ENCODE measurements at regions not wholly inside any gene's neighbourhood (a gene's known extent, or its start where the extent isn't known, plus 50 kb on each side); places are given as distances from the start of the nearest gene placed in this dataset.

DNA sequence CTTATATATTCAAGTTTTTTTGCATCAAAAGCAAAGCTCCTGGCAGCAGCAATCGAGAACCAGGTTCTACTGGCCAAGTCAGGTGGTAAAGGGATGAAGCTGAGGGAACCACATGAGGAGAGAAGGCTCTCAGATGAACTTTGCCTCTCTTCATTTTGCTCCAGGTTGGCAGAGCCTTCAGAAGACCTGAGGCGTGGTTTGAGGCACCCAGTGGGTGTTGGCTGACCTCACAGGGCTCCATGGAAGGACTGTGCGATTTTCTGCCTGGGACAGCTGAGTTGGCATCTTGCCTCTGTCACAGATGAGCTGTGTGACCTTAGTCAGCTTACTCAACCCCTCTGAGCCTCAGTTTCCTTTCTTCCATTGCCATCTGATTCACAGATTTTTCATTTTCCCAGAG is 89.0 kb downstream of the INSIG2 start:
- no peaks in the 10 kb centered on the region for H4K20me1 ChIP-seq (ENCODE audit: low read depth, low read length)

DNA sequence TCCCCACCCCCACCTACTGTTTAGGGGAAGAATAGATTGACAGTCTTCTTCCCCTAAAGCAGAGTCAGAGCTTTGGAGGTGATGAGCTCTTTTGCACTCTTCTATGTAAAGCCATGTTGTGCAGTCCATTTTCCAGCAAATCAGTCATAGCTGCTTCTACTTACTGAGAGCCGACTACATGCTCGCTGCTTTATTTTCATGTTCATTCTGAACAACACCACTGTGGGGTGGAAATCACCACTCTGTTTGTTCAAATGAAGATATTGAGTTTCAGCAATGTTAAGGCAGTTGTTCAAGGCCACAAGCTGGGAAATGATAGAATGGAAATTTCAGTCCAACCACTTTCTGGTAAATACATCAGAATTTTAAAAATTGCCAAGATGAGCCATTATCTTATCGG is 88.3 kb downstream of the INSIG2 start:
- Histone ChIP-seq H3K4me2 (ENCODE audit: low read depth, low read length, poor library complexity, severe bottlenecking) (no peak overlapping the region), H3F3A (ENCODE audit: insufficient read depth) (no peaks in the 10 kb centered on the region), H3K27ac (ENCODE audit: low read depth, low read length) (no peak overlapping the region), H4K20me1 (ENCODE audit: low read depth, low read length) (no peaks in the 10 kb centered on the region), H3K9me2 (replicated peaks; ENCODE audit: insufficient read depth, low read length) (no peaks in the 10 kb centered on the region), H3K4me3 (ENCODE audit: insufficient read depth, low read length, poor library complexity, severe bottlenecking) (no peak overlapping the region), H3K9ac (ENCODE audit: low read length) (no peak overlapping the region), H3K9me3 (ENCODE audit: insufficient read depth, low read length) (no peaks in the 10 kb centered on the region), H3K27me3 (ENCODE audit: low read length) (no peaks in the 10 kb centered on the region), H3K79me2 (ENCODE audit: insufficient read depth, low read length) (no peaks in the 10 kb centered on the region), H2AFZ (ENCODE audit: low read depth, low read length, severe bottlenecking) (no peak overlapping the region), H3K36me3 (ENCODE audit: low read length) (no peaks in the 10 kb centered on the region)
- TF ChIP-seq EZH2phosphoT487 (conservative IDR thresholded peaks at IDR 0.05; ENCODE audit: low read length): no peak
- TF ChIP-seq, protein P1, sequence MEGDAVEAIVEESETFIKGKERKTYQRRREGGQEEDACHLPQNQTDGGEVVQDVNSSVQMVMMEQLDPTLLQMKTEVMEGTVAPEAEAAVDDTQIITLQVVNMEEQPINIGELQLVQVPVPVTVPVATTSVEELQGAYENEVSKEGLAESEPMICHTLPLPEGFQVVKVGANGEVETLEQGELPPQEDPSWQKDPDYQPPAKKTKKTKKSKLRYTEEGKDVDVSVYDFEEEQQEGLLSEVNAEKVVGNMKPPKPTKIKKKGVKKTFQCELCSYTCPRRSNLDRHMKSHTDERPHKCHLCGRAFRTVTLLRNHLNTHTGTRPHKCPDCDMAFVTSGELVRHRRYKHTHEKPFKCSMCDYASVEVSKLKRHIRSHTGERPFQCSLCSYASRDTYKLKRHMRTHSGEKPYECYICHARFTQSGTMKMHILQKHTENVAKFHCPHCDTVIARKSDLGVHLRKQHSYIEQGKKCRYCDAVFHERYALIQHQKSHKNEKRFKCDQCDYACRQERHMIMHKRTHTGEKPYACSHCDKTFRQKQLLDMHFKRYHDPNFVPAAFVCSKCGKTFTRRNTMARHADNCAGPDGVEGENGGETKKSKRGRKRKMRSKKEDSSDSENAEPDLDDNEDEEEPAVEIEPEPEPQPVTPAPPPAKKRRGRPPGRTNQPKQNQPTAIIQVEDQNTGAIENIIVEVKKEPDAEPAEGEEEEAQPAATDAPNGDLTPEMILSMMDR (IDR thresholded peaks at IDR 0.05; ENCODE audit: insufficient read depth, low read length, poor library complexity, severe bottlenecking): no peak

More for the DNA sequence above, 89.0 kb downstream of the INSIG2 start:
- Histone ChIP-seq H3K9me2 (replicated peaks; ENCODE audit: insufficient read depth, low read length) (no peaks in the 10 kb centered on the region), H2AFZ (ENCODE audit: low read depth, low read length, severe bottlenecking) (no peak overlapping the region), H3K27ac (ENCODE audit: low read depth, low read length) (no peak overlapping the region), H3K4me3 (ENCODE audit: insufficient read depth, low read length, poor library complexity, severe bottlenecking) (no peak overlapping the region), H3F3A (ENCODE audit: insufficient read depth) (no peaks in the 10 kb centered on the region), H3K79me2 (ENCODE audit: insufficient read depth, low read length) (no peaks in the 10 kb centered on the region), H3K9ac (ENCODE audit: low read length) (no peak overlapping the region), H3K9me3 (ENCODE audit: insufficient read depth, low read length) (no peaks in the 10 kb centered on the region), H3K27me3 (ENCODE audit: low read length) (no peaks in the 10 kb centered on the region), H3K36me3 (ENCODE audit: low read length) (no peaks in the 10 kb centered on the region), H3K4me2 (ENCODE audit: low read depth, low read length, poor library complexity, severe bottlenecking) (no peak overlapping the region)
- TF ChIP-seq EZH2phosphoT487 (conservative IDR thresholded peaks at IDR 0.05; ENCODE audit: low read length): no peak
- TF ChIP-seq, protein P1 (IDR thresholded peaks at IDR 0.05; ENCODE audit: insufficient read depth, low read length, poor library complexity, severe bottlenecking): no peak

DNA sequence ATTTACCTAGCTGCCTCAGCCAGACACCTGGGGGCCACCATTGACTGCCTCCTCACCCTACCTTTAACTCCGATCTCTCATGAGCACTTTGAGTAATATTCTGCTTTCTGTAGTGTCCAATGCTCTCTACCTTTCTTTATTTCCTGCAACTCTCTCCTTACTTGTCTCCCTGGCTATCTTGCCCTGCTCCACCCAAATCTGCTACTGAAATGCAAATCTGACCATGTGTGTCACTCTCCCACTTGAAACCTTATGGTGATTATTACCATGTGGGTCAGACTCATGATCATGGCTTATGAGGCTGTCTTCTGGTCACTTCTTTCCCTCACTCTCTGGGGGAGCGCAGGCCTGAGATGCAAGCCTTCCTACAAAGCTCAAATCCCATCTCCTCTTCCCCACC is 83.3 kb downstream of the INSIG2 start:
- TF ChIP-seq EZH2phosphoT487 (conservative IDR thresholded peaks at IDR 0.05; ENCODE audit: low read length): no peak
- no peaks in the 10 kb centered on the region for H4K20me1 ChIP-seq (ENCODE audit: low read depth, low read length)
- H3K9me3 ChIP-seq (ENCODE audit: insufficient read depth, low read length): no peaks in the 10 kb centered on the region
- H3K4me2 ChIP-seq (ENCODE audit: low read depth, low read length, poor library complexity, severe bottlenecking): no peak overlapping the region
- no peak overlapping the region for H3K9ac ChIP-seq (ENCODE audit: low read length)
- H3K27ac ChIP-seq (ENCODE audit: low read depth, low read length): no peak overlapping the region
- no peaks in the 10 kb centered on the region for H3K36me3 ChIP-seq (ENCODE audit: low read length)
- H2AFZ ChIP-seq (ENCODE audit: low read depth, low read length, severe bottlenecking): no peak overlapping the region
- no peaks in the 10 kb centered on the region for H3K9me2 ChIP-seq (replicated peaks; ENCODE audit: insufficient read depth, low read length)
- no peaks in the 10 kb centered on the region for H3F3A ChIP-seq (ENCODE audit: insufficient read depth)
- H3K27me3 ChIP-seq (ENCODE audit: low read length): no peaks in the 10 kb centered on the region
- H3K79me2 ChIP-seq (ENCODE audit: insufficient read depth, low read length): no peaks in the 10 kb centered on the region
- no peak overlapping the region for H3K4me3 ChIP-seq (ENCODE audit: insufficient read depth, low read length, poor library complexity, severe bottlenecking)

DNA sequence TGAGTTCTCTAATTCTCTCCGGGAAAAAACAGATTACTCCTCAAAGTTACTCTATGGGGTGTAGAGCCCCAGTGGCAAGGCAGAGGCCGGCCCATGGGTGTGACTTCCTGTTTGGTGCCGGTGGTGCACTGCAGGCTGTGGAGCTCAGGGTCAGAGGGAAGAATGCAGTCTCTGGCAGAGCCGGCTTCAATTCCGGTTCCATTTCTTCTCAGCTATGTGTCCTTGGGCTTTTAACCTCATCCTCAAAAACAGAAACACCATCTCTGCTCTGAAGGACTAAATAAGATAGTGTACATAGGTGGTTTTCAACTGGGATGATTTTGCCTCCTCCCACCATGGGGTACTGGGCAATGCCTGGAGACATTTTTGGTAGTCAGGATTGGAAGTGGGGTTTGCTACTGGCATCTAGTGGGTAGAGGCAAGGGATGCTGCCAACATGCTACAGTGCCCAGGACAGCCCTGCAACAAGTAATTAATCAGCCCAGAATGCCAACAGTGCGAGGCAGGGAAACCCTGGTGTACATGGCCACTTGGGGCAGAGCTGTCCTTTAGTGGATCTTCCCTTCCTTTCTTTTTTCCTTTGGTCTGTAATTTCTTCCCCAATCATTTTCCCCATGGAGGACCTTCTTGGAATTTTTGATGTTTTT is 81.2 kb downstream of the INSIG2 start:
- Histone ChIP-seq H4K20me1 (ENCODE audit: low read depth, low read length) (no peaks in the 10 kb centered on the region), H3F3A (ENCODE audit: insufficient read depth) (no peaks in the 10 kb centered on the region), H2AFZ (ENCODE audit: low read depth, low read length, severe bottlenecking) (no peak overlapping the region), H3K4me3 (ENCODE audit: insufficient read depth, low read length, poor library complexity, severe bottlenecking) (no peak overlapping the region), H3K79me2 (ENCODE audit: insufficient read depth, low read length) (no peaks in the 10 kb centered on the region), H3K36me3 (ENCODE audit: low read length) (no peaks in the 10 kb centered on the region), H3K27me3 (ENCODE audit: low read length) (no peaks in the 10 kb centered on the region), H3K9ac (ENCODE audit: low read length) (no peak overlapping the region), H3K27ac (ENCODE audit: low read depth, low read length) (no peak overlapping the region), H3K9me3 (ENCODE audit: insufficient read depth, low read length) (no peaks in the 10 kb centered on the region), H3K9me2 (replicated peaks; ENCODE audit: insufficient read depth, low read length) (no peaks in the 10 kb centered on the region), H3K4me2 (ENCODE audit: low read depth, low read length, poor library complexity, severe bottlenecking) (no peak overlapping the region)
- no peak for TF ChIP-seq EZH2phosphoT487 (conservative IDR thresholded peaks at IDR 0.05; ENCODE audit: low read length)
- TF ChIP-seq, protein P1 (IDR thresholded peaks at IDR 0.05; ENCODE audit: insufficient read depth, low read length, poor library complexity, severe bottlenecking): no peak

All from SU-DHL-6 (cell line).